PC-9 (cell line): ENCODE measurements at regions not wholly inside any gene's neighbourhood (a gene's known extent, or its start where the extent isn't known, plus 50 kb on each side); places are given as distances from the start of the nearest gene placed in this dataset.

Source experiments
- EZH2 ChIP-seq: fragments of 200-600 bp; sonication (generic); IDR thresholded peaks from 2 replicates; pipeline ENCODE4 v1.8.0; 2017; ENCODE audit warnings: antibody characterized with exemption, low read depth
- TF ChIP-seq, protein P1 (sequence below): fragments of 200-600 bp; sonication (generic); conservative IDR thresholded peaks from 2 replicates; pipeline ENCODE4 v1.6.1; 2017; ENCODE audit warnings: mixed run types, antibody characterized with exemption, mild to moderate bottlenecking, moderate library complexity

GRCh38 chr2:138919120-138919747, 139.0 kb upstream of the NXPH2 start:
- TF ChIP-seq EZH2 = no peak
- TF ChIP-seq, protein P1, sequence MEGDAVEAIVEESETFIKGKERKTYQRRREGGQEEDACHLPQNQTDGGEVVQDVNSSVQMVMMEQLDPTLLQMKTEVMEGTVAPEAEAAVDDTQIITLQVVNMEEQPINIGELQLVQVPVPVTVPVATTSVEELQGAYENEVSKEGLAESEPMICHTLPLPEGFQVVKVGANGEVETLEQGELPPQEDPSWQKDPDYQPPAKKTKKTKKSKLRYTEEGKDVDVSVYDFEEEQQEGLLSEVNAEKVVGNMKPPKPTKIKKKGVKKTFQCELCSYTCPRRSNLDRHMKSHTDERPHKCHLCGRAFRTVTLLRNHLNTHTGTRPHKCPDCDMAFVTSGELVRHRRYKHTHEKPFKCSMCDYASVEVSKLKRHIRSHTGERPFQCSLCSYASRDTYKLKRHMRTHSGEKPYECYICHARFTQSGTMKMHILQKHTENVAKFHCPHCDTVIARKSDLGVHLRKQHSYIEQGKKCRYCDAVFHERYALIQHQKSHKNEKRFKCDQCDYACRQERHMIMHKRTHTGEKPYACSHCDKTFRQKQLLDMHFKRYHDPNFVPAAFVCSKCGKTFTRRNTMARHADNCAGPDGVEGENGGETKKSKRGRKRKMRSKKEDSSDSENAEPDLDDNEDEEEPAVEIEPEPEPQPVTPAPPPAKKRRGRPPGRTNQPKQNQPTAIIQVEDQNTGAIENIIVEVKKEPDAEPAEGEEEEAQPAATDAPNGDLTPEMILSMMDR = no peak
